ENCODE measurements at regions not wholly inside any gene's neighbourhood (a gene's known extent, or its start where the extent isn't known, plus 50 kb on each side); places are given as distances from the start of the nearest gene placed in this dataset.

DNA sequence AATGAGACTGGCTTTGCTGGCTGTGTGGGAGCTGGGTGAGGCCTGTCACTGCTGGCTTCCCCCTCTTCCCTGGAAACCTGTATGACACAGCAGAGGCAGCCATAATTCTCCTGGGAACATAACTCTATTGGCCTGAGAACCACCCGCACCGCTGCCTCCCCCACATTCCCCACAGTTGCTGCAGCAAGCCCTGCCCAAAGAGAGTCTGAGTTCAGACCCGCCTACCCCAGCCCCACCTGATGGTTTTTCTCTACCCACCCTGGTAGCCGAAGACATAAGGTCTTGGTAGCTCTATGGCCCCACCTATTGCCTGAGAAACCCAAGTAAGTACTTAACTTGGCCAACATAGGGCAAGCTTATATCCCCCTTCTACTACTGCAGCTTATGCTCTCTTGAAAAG is 174.8 kb downstream of the C11orf91 start:
- TF ChIP-seq, protein P1, sequence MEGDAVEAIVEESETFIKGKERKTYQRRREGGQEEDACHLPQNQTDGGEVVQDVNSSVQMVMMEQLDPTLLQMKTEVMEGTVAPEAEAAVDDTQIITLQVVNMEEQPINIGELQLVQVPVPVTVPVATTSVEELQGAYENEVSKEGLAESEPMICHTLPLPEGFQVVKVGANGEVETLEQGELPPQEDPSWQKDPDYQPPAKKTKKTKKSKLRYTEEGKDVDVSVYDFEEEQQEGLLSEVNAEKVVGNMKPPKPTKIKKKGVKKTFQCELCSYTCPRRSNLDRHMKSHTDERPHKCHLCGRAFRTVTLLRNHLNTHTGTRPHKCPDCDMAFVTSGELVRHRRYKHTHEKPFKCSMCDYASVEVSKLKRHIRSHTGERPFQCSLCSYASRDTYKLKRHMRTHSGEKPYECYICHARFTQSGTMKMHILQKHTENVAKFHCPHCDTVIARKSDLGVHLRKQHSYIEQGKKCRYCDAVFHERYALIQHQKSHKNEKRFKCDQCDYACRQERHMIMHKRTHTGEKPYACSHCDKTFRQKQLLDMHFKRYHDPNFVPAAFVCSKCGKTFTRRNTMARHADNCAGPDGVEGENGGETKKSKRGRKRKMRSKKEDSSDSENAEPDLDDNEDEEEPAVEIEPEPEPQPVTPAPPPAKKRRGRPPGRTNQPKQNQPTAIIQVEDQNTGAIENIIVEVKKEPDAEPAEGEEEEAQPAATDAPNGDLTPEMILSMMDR (conservative IDR thresholded peaks at IDR 0.05 in 1 of 2, IDR thresholded peaks at IDR 0.05 in 1 of 2; ENCODE audit: extremely low read depth in 1 of 2, insufficient read depth in 1 of 2, low read depth in 1 of 2, low read length in 2 of 2): no peak
- no peak for TF ChIP-seq EZH2 (IDR thresholded peaks at IDR 0.05; ENCODE audit: borderline replicate concordance, low read length)

All from mammary epithelial cell (primary cell).